ENCODE measurements at regions not wholly inside any gene's neighbourhood (a gene's known extent, or its start where the extent isn't known, plus 50 kb on each side); places are given as distances from the start of the nearest gene placed in this dataset.

GRCh38 chr1:209207701-209208286 lies 375.7 kb upstream of the CAMK1G start:
- peak; percentile 75 for DNase-seq

- no peak for DNase-seq
Measured at GRCh38 chr1:209208648-209209047, 374.9 kb upstream of the CAMK1G start.

GRCh38 chr1:209213989-209214388 lies 369.5 kb upstream of the CAMK1G start:
- DNase-seq = no peak

GRCh38 chr1:209215826-209216225 lies 367.7 kb upstream of the CAMK1G start:
- no peak for DNase-seq

- DNase-seq = no peak
Measured at GRCh38 chr1:209218113-209218512, 365.4 kb upstream of the CAMK1G start.

DNA sequence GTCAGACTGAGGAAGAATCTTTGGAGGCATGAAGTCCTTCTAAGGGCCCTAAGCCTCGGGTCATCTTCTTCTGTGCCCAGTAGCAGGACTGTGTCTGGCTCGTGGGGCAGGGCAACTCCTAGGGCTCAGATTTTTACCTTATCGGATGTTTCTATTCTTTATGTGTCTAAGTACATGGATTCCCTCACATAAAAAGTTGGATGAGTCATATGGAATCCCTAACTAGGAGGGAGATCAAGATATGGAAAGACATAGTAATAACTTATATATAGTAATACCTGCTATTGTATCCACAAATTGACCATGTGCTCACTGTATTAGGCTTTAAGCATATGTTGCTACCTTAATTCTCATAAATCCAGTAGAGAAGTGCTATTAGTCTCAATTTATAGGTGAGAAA lies 364.5 kb upstream of the CAMK1G start:
- no peak for DNase-seq

GRCh38 chr1:209219791-209220524 lies 363.6 kb upstream of the CAMK1G start:
- DNase-seq = no peak

DNA sequence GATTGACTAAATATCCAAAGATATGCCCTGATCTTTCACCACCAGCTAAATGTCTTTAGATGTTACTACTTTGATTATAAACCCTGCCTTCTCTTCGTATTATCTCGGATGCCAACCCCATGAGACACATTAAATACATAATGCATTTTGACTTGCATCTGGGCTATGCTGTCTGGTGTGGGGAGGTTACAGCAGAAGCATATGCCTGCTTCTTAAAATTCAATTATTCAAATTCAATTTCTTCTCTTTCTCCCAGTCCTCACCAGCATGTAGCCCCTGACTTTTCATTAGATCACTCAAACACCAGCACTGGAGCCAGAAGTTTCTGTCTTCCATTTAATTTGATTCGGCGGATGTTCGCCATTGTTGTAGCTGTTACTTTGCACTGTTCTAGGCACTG lies 360.7 kb upstream of the CAMK1G start:
- no peak for DNase-seq

DNA sequence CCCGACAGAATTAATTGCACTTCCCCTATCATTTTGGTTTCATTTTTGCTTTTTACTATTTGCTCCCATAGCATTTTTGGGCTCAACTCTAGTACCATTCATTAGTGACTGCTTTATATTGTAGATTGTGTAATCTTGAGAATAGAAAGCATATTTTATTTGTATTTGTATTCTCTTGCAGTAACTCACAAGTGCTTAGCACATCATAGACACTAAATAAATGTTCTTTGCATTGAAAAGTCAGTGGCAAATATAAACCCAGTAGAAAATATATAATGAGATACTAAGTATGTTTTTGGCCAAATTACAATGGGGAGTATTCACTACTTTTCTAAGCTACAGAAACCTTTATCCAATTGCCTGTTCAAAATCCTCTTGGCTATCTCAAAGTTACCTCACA lies 359.7 kb upstream of the CAMK1G start:
- no peak for DNase-seq

- DNase-seq = no peak
Measured at GRCh38 chr1:209224886-209225285, 358.6 kb upstream of the CAMK1G start.

GRCh38 chr1:209227171-209227570 lies 356.3 kb upstream of the CAMK1G start:
- no peak for DNase-seq

- DNase-seq = no peak
Measured at GRCh38 chr1:209227941-209228340, 355.6 kb upstream of the CAMK1G start.

- no peak for DNase-seq
Measured at GRCh38 chr1:209229494-209230061, 353.9 kb upstream of the CAMK1G start.

- no peak for DNase-seq
Measured at GRCh38 chr1:209230314-209230713, 353.2 kb upstream of the CAMK1G start.

DNA sequence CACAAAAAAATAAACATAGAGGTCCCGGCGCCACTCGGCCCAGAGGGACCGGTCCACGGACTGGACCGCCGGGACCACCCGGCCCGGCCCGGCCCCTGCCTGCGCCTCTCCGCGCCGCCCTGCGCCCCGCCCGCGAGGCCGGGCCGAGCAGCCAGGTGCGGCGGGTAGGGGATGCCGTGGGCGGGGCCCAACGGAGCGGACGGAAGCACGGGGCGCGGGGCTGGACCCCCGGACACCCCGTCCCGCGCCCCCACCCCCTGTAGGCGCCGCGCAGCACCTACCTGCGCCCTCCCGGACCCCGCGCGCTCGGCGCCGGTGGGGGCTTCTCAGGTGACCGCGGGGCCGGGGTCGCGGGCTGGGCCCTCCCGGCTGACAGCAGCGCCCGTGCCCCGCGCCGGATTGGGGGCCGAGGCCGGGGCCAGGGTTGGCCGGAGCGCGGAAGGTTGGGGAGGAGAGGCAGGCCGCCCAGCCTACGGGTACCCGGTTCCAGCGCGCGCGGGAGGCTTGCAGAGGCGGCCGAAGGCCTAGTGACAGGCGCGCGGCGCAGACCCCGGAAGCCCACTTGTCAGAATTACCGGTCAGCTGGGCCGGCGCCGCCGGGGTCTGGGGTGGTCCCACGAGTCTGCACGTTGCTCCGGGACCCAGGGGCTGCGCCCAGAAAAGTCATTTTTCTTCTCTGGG lies 351.9 kb upstream of the CAMK1G start:
- no peak for DNase-seq

DNA sequence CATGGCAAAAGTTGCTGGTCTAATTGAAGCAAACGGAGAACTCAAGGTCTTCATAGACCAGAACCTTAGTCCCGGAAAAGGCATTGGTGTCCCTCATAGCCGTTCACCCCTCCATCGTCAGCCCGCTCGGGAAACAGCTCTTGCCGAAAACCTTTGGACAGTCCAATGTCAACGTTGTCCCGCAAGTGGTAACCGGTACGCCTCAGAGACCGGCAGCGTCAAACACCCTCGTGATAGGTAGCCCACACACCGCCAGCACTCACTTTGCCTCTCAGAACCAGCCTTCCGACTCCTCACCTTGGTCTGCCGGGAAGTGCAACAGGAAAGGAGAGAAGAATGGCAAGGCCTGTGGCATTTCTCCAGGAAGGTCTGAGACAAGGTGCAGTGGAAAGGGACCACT lies 351.3 kb upstream of the CAMK1G start:
- DNase-seq = no peak

DNA sequence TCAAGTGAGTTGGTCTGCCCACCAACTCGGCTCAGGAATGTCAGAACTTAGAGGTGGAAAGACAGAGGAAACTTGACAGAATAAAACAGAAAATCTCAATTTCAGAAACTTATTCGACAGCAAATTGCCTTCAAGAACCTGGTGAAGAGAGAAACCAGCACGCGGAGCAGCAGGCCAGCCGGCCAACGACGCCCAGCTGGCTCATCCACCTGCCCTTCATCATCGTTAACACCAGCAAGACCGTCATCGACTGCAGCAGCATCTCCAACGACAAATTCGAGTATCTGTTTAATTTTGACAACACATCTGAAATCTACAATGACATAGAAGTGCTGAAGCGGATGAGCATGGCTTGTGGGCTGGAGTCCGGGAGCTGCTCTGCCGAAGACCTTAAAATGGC lies 350.8 kb upstream of the CAMK1G start:
- DNase-seq = no peak

GRCh38 chr1:209235166-209235565 lies 348.3 kb upstream of the CAMK1G start:
- DNase-seq = no peak

DNA sequence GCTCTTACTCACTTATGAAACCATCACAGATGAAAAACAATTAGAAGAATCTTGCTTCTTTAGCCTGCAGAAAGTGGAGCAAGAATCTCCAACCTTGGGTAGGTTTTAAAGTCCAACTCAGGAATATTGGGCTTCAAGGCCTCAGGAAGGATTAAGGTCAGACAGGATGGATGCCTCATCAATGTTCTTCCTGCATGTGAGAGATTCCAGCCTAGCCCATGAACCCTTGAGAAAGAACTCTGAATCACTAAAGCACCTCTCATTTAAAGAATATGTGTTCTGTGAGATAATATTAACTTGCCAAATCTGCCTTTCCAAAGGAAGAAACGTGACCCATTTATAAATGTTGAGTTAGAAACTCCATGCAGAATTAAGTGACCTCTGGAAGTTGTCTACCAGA lies 345.2 kb upstream of the CAMK1G start:
- no peak for DNase-seq

DNA sequence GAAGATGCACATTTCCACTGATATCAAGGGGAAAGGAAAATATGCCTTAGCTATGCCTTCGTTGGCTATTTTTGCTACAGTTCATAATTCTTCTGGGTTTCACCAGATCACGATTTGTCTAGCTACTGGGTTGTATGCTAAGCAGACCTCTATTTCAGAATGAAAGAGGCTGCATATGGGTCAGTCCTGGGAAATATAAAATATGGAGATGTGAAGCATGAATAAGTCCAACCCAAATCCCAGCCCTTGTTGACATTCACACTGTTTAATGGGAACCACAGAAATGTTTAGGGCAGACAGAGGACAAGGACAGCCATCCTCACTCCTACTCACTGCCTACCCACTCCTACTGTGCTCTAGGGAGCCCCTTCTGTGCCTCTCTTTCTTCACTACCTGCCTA lies 343.2 kb upstream of the CAMK1G start:
- DNase-seq = no peak

- DNase-seq = no peak
Measured at GRCh38 chr1:209241487-209241886, 342.0 kb upstream of the CAMK1G start.

DNA sequence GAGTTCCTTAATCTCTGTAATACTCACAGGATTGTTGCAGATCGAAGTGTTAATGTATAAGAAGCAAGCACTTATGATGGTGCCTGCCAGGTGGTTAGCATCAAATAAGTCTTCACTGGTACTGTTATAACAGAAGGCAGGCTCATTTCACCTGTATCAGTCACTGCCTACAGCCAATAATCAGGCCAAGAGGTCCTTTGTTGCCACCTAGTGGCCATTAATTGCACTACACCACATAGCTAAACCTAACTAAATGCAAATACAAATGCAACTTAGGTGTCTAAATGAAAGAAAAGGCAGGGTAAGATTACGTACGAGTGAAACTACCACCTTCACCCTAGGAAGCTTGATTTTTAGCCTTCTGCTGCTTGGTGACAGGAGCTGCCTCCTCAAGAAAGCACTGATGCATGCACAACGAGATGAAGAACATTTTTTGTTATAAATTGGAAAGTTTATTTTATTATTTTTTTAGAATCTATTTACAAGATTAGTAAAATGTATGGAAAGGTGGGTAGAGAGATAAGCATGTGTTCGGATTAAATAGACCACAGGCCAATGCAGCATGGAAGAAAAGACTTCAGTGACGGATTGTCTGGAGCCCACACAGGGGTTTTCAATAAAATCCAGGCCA lies 334.8 kb upstream of the CAMK1G start:
- peak; percentile 57 for DNase-seq

DNA sequence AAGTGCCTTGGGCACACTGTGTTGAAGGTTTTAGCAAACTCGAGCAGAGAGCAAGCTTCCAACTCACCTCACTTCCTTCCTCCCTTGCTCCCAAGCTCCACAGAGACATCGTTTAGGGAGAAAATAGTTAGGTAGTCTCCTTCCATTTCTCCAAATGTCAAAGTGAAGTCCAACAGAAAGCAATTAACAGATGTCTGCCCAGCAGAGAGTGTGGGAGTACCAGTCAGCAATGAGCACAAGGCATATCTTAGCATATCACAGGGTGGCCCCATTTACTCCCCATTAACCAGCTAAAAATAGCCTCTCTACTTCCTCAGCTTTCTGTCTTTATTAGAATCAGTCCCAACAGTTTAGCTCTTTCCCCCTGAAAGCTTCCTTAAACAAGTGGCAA lies 334.2 kb upstream of the CAMK1G start:
- DNase-seq = no peak

Measured in COR-L47 (cell line).